ENCODE measurements at regions not wholly inside any gene's neighbourhood (a gene's known extent, or its start where the extent isn't known, plus 50 kb on each side); places are given as distances from the start of the nearest gene placed in this dataset.

- TF ChIP-seq, protein P1, sequence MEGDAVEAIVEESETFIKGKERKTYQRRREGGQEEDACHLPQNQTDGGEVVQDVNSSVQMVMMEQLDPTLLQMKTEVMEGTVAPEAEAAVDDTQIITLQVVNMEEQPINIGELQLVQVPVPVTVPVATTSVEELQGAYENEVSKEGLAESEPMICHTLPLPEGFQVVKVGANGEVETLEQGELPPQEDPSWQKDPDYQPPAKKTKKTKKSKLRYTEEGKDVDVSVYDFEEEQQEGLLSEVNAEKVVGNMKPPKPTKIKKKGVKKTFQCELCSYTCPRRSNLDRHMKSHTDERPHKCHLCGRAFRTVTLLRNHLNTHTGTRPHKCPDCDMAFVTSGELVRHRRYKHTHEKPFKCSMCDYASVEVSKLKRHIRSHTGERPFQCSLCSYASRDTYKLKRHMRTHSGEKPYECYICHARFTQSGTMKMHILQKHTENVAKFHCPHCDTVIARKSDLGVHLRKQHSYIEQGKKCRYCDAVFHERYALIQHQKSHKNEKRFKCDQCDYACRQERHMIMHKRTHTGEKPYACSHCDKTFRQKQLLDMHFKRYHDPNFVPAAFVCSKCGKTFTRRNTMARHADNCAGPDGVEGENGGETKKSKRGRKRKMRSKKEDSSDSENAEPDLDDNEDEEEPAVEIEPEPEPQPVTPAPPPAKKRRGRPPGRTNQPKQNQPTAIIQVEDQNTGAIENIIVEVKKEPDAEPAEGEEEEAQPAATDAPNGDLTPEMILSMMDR (IDR thresholded peaks at IDR 0.05; ENCODE audit: insufficient read depth, low read depth, low read length), result no peak
- TF ChIP-seq EZH2 (IDR thresholded peaks at IDR 0.05; ENCODE audit: insufficient read depth, low read length), result no peak
These were observed 294.6 kb upstream of the ZNF337 start for GRCh38 chr20:25991051-25991755.
